ENCODE measurements at regions not wholly inside any gene's neighbourhood (a gene's known extent, or its start where the extent isn't known, plus 50 kb on each side); places are given as distances from the start of the nearest gene placed in this dataset.
"Not testable (repeated sequence)": the region's sequence is repeated elsewhere in the genome, so short reads cannot be mapped to it uniquely, and the experiment has no call there.

GRCh38 chr9:7479300-7479699 lies 320.3 kb downstream of the DMAC1 start:
- DNase-seq (ENCODE audit: low read depth, low spot score): no peak

- no peak for DNase-seq (ENCODE audit: low read depth, low spot score)
Observed at GRCh38 chr9:7478646-7479045, 320.9 kb downstream of the DMAC1 start.

- no peak for DNase-seq (ENCODE audit: low read depth, low spot score)
Observed at GRCh38 chr9:7467186-7467585, 332.4 kb downstream of the DMAC1 start.

GRCh38 chr9:7461791-7462190 lies 337.8 kb downstream of the DMAC1 start:
- DNase-seq (ENCODE audit: low read depth, low spot score): no peak

GRCh38 chr9:7456793-7457530 lies 342.6 kb downstream of the DMAC1 start:
- DNase-seq (ENCODE audit: low read depth, low spot score): no peak

GRCh38 chr9:7456377-7456776 lies 343.2 kb downstream of the DMAC1 start:
- DNase-seq (ENCODE audit: low read depth, low spot score): no peak

- DNase-seq (ENCODE audit: low read depth, low spot score): no peak
Observed at GRCh38 chr9:7454624-7455023, 345.0 kb downstream of the DMAC1 start.

GRCh38 chr9:7452378-7452777 lies 347.2 kb downstream of the DMAC1 start:
- no peak for DNase-seq (ENCODE audit: low read depth, low spot score)

GRCh38 chr9:7451062-7451461 lies 348.5 kb downstream of the DMAC1 start:
- no peak for DNase-seq (ENCODE audit: low read depth, low spot score)

GRCh38 chr9:7443541-7443940 lies 356.0 kb downstream of the DMAC1 start:
- DNase-seq (ENCODE audit: low read depth, low spot score): no peak

- no peak for DNase-seq (ENCODE audit: low read depth, low spot score)
Observed at GRCh38 chr9:7439355-7439995, 360.1 kb downstream of the DMAC1 start.

- no peak for DNase-seq (ENCODE audit: low read depth, low spot score)
Observed at GRCh38 chr9:7436754-7437153, 362.8 kb downstream of the DMAC1 start.

GRCh38 chr9:7433508-7434292 lies 365.9 kb downstream of the DMAC1 start:
- DNase-seq (ENCODE audit: low read depth, low spot score): no peak

GRCh38 chr9:7432989-7433388 lies 366.6 kb downstream of the DMAC1 start:
- DNase-seq (ENCODE audit: low read depth, low spot score): no peak

GRCh38 chr9:7417397-7417796 lies 382.2 kb downstream of the DMAC1 start:
- DNase-seq (ENCODE audit: low read depth, low spot score): not testable (repeated sequence)

GRCh38 chr9:7415836-7416235 lies 383.7 kb downstream of the DMAC1 start:
- DNase-seq (ENCODE audit: low read depth, low spot score): no peak

- DNase-seq (ENCODE audit: low read depth, low spot score): no peak
Observed at GRCh38 chr9:7408845-7409244, 390.7 kb downstream of the DMAC1 start.

GRCh38 chr9:7407246-7407645 lies 392.3 kb downstream of the DMAC1 start:
- no peak for DNase-seq (ENCODE audit: low read depth, low spot score)

GRCh38 chr9:7405924-7406604 lies 393.5 kb downstream of the DMAC1 start:
- no peak for DNase-seq (ENCODE audit: low read depth, low spot score)

GRCh38 chr9:7403839-7404487 lies 395.6 kb downstream of the DMAC1 start:
- DNase-seq (ENCODE audit: low read depth, low spot score): no peak

GRCh38 chr9:7403028-7403389 lies 396.6 kb downstream of the DMAC1 start:
- DNase-seq (ENCODE audit: low read depth, low spot score): no peak

All from smooth muscle cell of the brain vasculature (primary cell).